DND-41 (cell line): ENCODE measurements at regions not wholly inside any gene's neighbourhood (a gene's known extent, or its start where the extent isn't known, plus 50 kb on each side); places are given as distances from the start of the nearest gene placed in this dataset.
A peak's percentile ranks its signal among the peaks of the same experiment; 100 is the strongest.

Experiments used
- ATAC-seq: fragments of 200-7000 bp; cut with Tn5 transposase; 3 replicates; pipeline ENCODE4 v1.9.1; 2021; ENCODE audit warnings: low read depth; ENCODE audit not compliant: insufficient read depth
- DNase-seq: peaks from one replicate; pipeline ENCODE4 v3.0.0-alpha.2; 2020
- H2AFZ ChIP-seq: 2 replicates; pipeline ENCODE4 v1.6.0; 2012; ENCODE audit warnings: low read depth, low read length
- H3K27ac ChIP-seq: 2 replicates; pipeline ENCODE4 v1.5.1; 2012; ENCODE audit warnings: low read length, inconsistent platforms
- H3K27me3 ChIP-seq: fragments of 200-600 bp; sonication (generic); 2 replicates; pipeline ENCODE4 v1.6.0; 2012; ENCODE audit warnings: low read length, mild to moderate bottlenecking, inconsistent platforms; ENCODE audit not compliant: insufficient read depth, poor library complexity
- H3K36me3 ChIP-seq: 2 replicates; pipeline ENCODE4 v1.5.1; 2012; ENCODE audit warnings: low read length, inconsistent platforms; ENCODE audit not compliant: insufficient read depth
- H3K4me1 ChIP-seq: 2 replicates; pipeline ENCODE4 v1.5.1; 2012; ENCODE audit warnings: mild to moderate bottlenecking, low read length; ENCODE audit not compliant: insufficient read depth
- H3K4me2 ChIP-seq: 2 replicates; pipeline ENCODE4 v1.6.0; 2012; ENCODE audit warnings: mild to moderate bottlenecking, moderate library complexity, low read length, inconsistent platforms; ENCODE audit not compliant: insufficient read depth
- H3K4me3 ChIP-seq, 2 experiments: fragments of 200-600 bp in 1 of 2; shearing (Covaris generic) in 1 of 2; 2 replicates each; pipeline ENCODE4 v1.5.1; 2012 to 2016; ENCODE audit warnings: inconsistent platforms in 2 of 2, low read length in 2 of 2, mild to moderate bottlenecking in 2 of 2, low read depth in 1 of 2, moderate library complexity in 1 of 2
- H3K79me2 ChIP-seq: 2 replicates; pipeline ENCODE4 v1.6.0; 2012; ENCODE audit warnings: low read length, inconsistent platforms; ENCODE audit not compliant: insufficient read depth
- H3K9ac ChIP-seq: 2 replicates; pipeline ENCODE4 v1.6.0; 2012; ENCODE audit warnings: low read depth, mild to moderate bottlenecking, inconsistent platforms, low read length, moderate library complexity
- H3K9me3 ChIP-seq: 2 replicates; pipeline ENCODE4 v1.5.1; 2012; ENCODE audit warnings: low read length, moderate library complexity, mild to moderate bottlenecking, inconsistent platforms; ENCODE audit not compliant: insufficient read depth, severe bottlenecking
- H4K20me1 ChIP-seq: 2 replicates; pipeline ENCODE4 v1.6.0; 2012; ENCODE audit warnings: low read length; ENCODE audit not compliant: insufficient read depth
- CTCF ChIP-seq: IDR thresholded peaks from 2 replicates; pipeline ENCODE4 v1.5.1; 2012; ENCODE audit warnings: borderline replicate concordance, low read length, moderate library complexity, mild to moderate bottlenecking; ENCODE audit not compliant: poor library complexity, severe bottlenecking; ENCODE audit errors: extremely low read depth
- EZH2 ChIP-seq: IDR thresholded peaks from 3 replicates; pipeline ENCODE4 v1.6.1; 2012; ENCODE audit warnings: borderline replicate concordance, low read depth, mild to moderate bottlenecking, moderate library complexity, low read length, inconsistent platforms; ENCODE audit not compliant: severe bottlenecking

GRCh38 chr4:173591760-173592159 is 61.7 kb upstream of the HAND2 start:
- H3K4me3 ChIP-seq: no peak overlapping the region
- no peak overlapping the region for H3K9ac ChIP-seq
- no peaks in the 10 kb centered on the region for H3K79me2 ChIP-seq
- H4K20me1 ChIP-seq: no peaks in the 10 kb centered on the region
- H3K4me1 ChIP-seq: no peaks in the 10 kb centered on the region
- no peak overlapping the region for H2AFZ ChIP-seq
- peaks cover 6% of the 10 kb centered on the region for H3K27me3 ChIP-seq
- no peak overlapping the region for H3K4me2 ChIP-seq
- no peak overlapping the region for H3K27ac ChIP-seq
- H3K9me3 ChIP-seq: no peaks in the 10 kb centered on the region
- no peak for ATAC-seq
- H3K36me3 ChIP-seq: no peaks in the 10 kb centered on the region
- TF ChIP-seq CTCF (peak; percentile 17), EZH2 (no peak)
- no peak for DNase-seq

- no peak overlapping the region for H3K4me2 ChIP-seq
- H3K9me3 ChIP-seq: no peaks in the 10 kb centered on the region
- no peak overlapping the region for H3K4me3 ChIP-seq
- DNase-seq (no peak), ATAC-seq (no peak)
- no peaks in the 10 kb centered on the region for H3K4me1 ChIP-seq
- no peak overlapping the region for H2AFZ ChIP-seq
- H3K27me3 ChIP-seq: peaks cover 13% of the 10 kb centered on the region
- H3K27ac ChIP-seq: no peak overlapping the region
- H3K36me3 ChIP-seq: no peaks in the 10 kb centered on the region
- no peak overlapping the region for H3K9ac ChIP-seq
- H3K79me2 ChIP-seq: no peaks in the 10 kb centered on the region
- H4K20me1 ChIP-seq: no peaks in the 10 kb centered on the region
- TF ChIP-seq CTCF: no peak
- no peak for TF ChIP-seq EZH2
Observed at GRCh38 chr4:173590697-173591096, 60.7 kb upstream of the HAND2 start.

GRCh38 chr4:173585876-173586572 is 56.0 kb upstream of the HAND2 start:
- H3K27ac ChIP-seq: no peak overlapping the region
- no peak overlapping the region for H3K9ac ChIP-seq
- TF ChIP-seq EZH2 (no peak), CTCF (no peak)
- no peaks in the 10 kb centered on the region for H4K20me1 ChIP-seq
- H3K79me2 ChIP-seq: no peaks in the 10 kb centered on the region
- no peaks in the 10 kb centered on the region for H3K36me3 ChIP-seq
- H3K4me1 ChIP-seq: no peaks in the 10 kb centered on the region
- no peak overlapping the region for H3K4me3 ChIP-seq
- H3K9me3 ChIP-seq: no peaks in the 10 kb centered on the region
- H2AFZ ChIP-seq: no peak overlapping the region
- peaks cover 10% of the 10 kb centered on the region for H3K27me3 ChIP-seq
- no peak overlapping the region for H3K4me2 ChIP-seq
- DNase-seq (no peak), ATAC-seq (no peak)

- H3K9ac ChIP-seq: no peak overlapping the region
Observed at GRCh38 chr4:173584506-173584905, 54.5 kb upstream of the HAND2 start.

More at GRCh38 chr4:173584506-173584905, 54.5 kb upstream of the HAND2 start:
- Histone ChIP-seq H3K4me1 (no peaks in the 10 kb centered on the region), H2AFZ (no peak overlapping the region), H3K4me2 (no peak overlapping the region), H3K79me2 (no peaks in the 10 kb centered on the region), H3K9me3 (no peaks in the 10 kb centered on the region), H3K4me3 (no peak overlapping the region), H3K27ac (no peak overlapping the region), H3K27me3 (peaks cover 14% of the 10 kb centered on the region), H4K20me1 (no peaks in the 10 kb centered on the region), H3K36me3 (no peaks in the 10 kb centered on the region)
- DNase-seq (no peak), ATAC-seq (no peak)
- no peak for TF ChIP-seq CTCF
- no peak for TF ChIP-seq EZH2
